ENCODE measurements at regions not wholly inside any gene's neighbourhood (a gene's known extent, or its start where the extent isn't known, plus 50 kb on each side); places are given as distances from the start of the nearest gene placed in this dataset.

DNA sequence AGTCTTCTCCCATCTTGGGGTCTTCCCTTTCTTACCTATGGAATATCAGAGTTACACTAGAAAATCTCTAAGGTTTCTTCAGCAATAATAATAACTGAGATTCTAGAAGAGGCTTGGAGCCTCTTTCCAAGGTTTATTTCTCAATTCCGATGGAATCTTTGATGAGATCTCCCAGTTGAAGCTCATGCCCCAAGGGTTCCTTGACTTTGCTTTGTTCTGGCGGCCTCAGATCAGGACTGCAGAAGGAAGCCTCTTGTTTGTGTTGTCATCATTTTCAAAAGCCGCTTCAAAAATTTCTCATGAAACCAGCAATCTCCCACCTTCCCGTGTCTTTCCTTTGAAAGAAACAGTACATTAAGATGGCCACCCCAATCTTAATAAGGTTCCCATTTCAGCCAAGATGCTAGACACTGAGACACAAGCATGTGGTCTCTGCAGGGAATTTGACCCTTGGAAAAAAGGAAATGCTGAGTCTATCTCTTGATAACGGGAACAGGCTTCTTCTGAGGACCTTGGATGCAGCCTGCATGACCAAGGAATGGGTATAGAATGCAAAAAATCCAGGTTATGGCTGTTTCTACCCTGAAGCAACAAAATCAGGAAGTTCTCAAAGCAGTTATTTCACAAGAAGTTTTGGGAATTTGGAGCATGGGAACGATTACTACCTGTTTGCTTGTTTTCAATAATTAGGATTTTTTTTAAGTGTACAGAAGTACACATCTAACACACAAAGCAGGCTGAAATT, 141.6 kb downstream of the CD24 start:
- TF ChIP-seq, protein P1, sequence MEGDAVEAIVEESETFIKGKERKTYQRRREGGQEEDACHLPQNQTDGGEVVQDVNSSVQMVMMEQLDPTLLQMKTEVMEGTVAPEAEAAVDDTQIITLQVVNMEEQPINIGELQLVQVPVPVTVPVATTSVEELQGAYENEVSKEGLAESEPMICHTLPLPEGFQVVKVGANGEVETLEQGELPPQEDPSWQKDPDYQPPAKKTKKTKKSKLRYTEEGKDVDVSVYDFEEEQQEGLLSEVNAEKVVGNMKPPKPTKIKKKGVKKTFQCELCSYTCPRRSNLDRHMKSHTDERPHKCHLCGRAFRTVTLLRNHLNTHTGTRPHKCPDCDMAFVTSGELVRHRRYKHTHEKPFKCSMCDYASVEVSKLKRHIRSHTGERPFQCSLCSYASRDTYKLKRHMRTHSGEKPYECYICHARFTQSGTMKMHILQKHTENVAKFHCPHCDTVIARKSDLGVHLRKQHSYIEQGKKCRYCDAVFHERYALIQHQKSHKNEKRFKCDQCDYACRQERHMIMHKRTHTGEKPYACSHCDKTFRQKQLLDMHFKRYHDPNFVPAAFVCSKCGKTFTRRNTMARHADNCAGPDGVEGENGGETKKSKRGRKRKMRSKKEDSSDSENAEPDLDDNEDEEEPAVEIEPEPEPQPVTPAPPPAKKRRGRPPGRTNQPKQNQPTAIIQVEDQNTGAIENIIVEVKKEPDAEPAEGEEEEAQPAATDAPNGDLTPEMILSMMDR (IDR thresholded peaks at IDR 0.05), result no peak
- TF ChIP-seq POLR2A (IDR thresholded peaks at IDR 0.05), result no peak

Data from thyroid gland (tissue), 4 donors.